GM12875 (cell line): ENCODE measurements at regions not wholly inside any gene's neighbourhood (a gene's known extent, or its start where the extent isn't known, plus 50 kb on each side); places are given as distances from the start of the nearest gene placed in this dataset.

ENCODE experiments used
- H3K4me3 ChIP-seq: one replicate; pipeline ENCODE4 v1.5.1; 2011; ENCODE audit warnings: low read depth, low read length, control low read depth
- CTCF ChIP-seq: IDR thresholded peaks from 2 replicates; pipeline ENCODE4 v1.5.1; 2011; ENCODE audit warnings: low read depth, mild to moderate bottlenecking, control low read depth, inconsistent platforms, low read length, moderate library complexity, borderline replicate concordance; ENCODE audit not compliant: insufficient read depth

GRCh38 chr10:2414562-2414961 lies 652.8 kb upstream of the PFKP start:
- H3K4me3 ChIP-seq: no peak overlapping the region
- TF ChIP-seq CTCF: no peak

- H3K4me3 ChIP-seq: no peak overlapping the region
- no peak for TF ChIP-seq CTCF
These were observed 653.3 kb upstream of the PFKP start for GRCh38 chr10:2414039-2414438.

- H3K4me3 ChIP-seq: no peak overlapping the region
- no peak for TF ChIP-seq CTCF
These were observed 657.3 kb upstream of the PFKP start for GRCh38 chr10:2410049-2410448.

GRCh38 chr10:2401459-2401858 lies 664.1 kb upstream of the ADARB2 start:
- TF ChIP-seq CTCF: no peak
- H3K4me3 ChIP-seq: no peak overlapping the region

GRCh38 chr10:2399482-2399881 lies 662.2 kb upstream of the ADARB2 start:
- no peak for TF ChIP-seq CTCF
- H3K4me3 ChIP-seq: no peak overlapping the region

GRCh38 chr10:2392145-2392812 lies 655.0 kb upstream of the ADARB2 start:
- TF ChIP-seq CTCF: no peak
- no peak overlapping the region for H3K4me3 ChIP-seq

GRCh38 chr10:2387672-2388071 lies 650.3 kb upstream of the ADARB2 start:
- no peak overlapping the region for H3K4me3 ChIP-seq
- TF ChIP-seq CTCF: no peak
